SU-DHL-6 (cell line): ENCODE measurements at regions not wholly inside any gene's neighbourhood (a gene's known extent, or its start where the extent isn't known, plus 50 kb on each side); places are given as distances from the start of the nearest gene placed in this dataset.

Experiments used
- CTCF ChIP-seq: fragments of 200-600 bp; sonication (generic); IDR thresholded peaks from one replicate; pipeline ENCODE4 v1.5.1; 2017; ENCODE audit warnings: antibody characterized with exemption, mild to moderate bottlenecking, low read length, moderate library complexity; ENCODE audit not compliant: insufficient read depth, poor library complexity, severe bottlenecking
- EZH2phosphoT487 ChIP-seq: fragments of 200-600 bp; sonication (generic), shearing (Covaris generic); conservative IDR thresholded peaks from 2 replicates; pipeline ENCODE4 v1.6.1; 2018; ENCODE audit warnings: mild to moderate bottlenecking, antibody characterized with exemption, low read length, moderate library complexity, mixed read lengths

DNA sequence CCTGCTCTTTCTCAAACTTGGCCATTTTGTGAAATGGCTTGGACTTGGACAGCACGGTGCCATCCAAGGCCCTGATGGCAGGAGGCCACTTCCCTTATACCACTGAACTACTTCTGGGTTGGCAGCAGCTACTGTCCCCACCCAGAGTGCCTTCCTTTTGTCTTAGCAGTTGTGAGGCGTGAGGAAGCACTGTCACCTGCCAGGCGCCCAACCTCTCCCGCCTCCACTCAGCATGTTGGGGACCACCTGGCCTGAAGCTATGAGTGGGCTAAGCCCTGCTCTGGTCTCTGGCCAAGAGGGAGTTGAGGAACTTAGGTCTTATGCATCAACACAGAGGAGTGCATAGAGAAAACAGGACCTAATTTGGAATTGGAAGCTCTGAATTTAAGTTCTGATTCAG is 276.0 kb downstream of the ENC1 start:
- TF ChIP-seq CTCF (no peak), EZH2phosphoT487 (no peak)
